C1 segment of cervical spinal cord (tissue), 14 donors: ENCODE measurements at regions not wholly inside any gene's neighbourhood (a gene's known extent, or its start where the extent isn't known, plus 50 kb on each side); places are given as distances from the start of the nearest gene placed in this dataset.
"Not testable (repeated sequence)": the region's sequence is repeated elsewhere in the genome, so short reads cannot be mapped to it uniquely, and the experiment has no call there.

ENCODE experiments used
- DNase-seq, 14 donors: peaks; one replicate each; lab custom pipeline; 2025; lab: John Stamatoyannopoulos, UW

- no peak for DNase-seq
Observed at GRCh38 chr2:194559523-194559922, 1097.5 kb upstream of the SLC39A10 start.

- DNase-seq: no peak
Observed at GRCh38 chr2:194557993-194558392, 1099.0 kb upstream of the SLC39A10 start.

DNA sequence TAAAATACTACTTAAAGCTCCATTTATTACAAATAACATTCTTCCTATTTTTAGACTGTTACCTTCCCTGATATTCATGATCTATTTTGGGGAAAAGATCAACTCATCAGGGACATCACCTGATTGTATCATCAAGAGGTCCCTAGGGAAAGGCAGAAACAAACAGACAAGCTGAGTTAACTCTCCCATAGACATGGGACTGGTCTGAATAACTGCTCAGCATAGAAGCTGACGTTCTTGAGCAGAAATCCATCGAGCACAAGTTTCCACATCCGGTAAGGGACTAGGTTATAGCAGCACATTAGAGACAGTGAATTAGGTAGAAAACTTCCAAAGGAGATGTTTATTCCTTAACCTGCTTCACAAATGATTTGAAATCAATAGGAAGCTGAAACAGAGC, 1100.4 kb upstream of the SLC39A10 start:
- DNase-seq: no peak

GRCh38 chr2:194553980-194554379, 1103.0 kb upstream of the SLC39A10 start:
- no peak for DNase-seq

- no peak for DNase-seq
Observed at GRCh38 chr2:194550702-194551101, 1106.3 kb upstream of the SLC39A10 start.

- no peak for DNase-seq
Observed at GRCh38 chr2:194549387-194549786, 1107.6 kb upstream of the SLC39A10 start.

- no peak for DNase-seq
Observed at GRCh38 chr2:194545978-194546377, 1111.0 kb upstream of the SLC39A10 start.

GRCh38 chr2:194539425-194539824, 1117.6 kb upstream of the SLC39A10 start:
- DNase-seq: no peak

- DNase-seq: peak in 1 of 14 donors; percentile 39
Observed at GRCh38 chr2:194526121-194526520, 1130.9 kb upstream of the SLC39A10 start.

DNA sequence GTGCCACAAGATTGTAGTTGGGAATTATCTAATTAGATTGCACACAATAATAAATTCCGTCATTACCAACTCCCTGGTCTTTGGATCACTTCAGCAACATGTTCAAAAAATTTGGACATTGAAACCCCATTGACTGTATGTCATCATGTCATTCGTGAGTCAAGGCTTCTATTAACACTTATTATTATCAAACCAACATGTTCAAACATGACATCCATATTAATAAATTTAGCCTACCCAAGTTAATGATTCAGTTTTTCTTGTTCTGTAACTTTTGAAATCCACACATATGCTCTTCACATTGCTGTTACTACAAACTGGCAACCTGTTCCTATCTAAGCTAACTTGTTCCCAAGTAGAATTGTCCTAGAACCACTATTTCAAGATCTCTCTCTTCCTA, 1142.7 kb upstream of the SLC39A10 start:
- no peak for DNase-seq

- DNase-seq: not testable (repeated sequence)
Observed at GRCh38 chr2:194511070-194511469, 1146.0 kb upstream of the SLC39A10 start.

DNA sequence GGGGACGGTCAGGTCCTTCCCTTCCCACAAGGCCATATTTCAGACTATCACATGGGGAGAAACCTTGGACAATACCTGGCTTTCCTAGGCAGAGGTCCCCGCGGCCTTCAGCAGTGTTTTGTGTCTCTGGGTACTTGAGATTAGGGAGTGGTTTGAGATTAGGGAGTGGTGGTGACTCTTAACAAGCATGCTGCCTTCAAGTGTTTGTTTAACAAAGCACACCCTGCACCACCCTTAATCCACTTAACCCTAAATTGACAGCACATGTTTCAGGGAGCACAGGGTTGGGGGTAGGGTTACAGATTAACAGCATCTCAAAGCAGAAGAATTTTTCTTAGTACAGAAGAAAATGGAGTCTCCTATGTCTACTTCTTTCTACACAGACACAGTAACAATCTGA, 1152.2 kb upstream of the SLC39A10 start:
- not testable (repeated sequence) for DNase-seq

GRCh38 chr2:194495046-194495445, 1162.0 kb upstream of the SLC39A10 start:
- no peak for DNase-seq

DNA sequence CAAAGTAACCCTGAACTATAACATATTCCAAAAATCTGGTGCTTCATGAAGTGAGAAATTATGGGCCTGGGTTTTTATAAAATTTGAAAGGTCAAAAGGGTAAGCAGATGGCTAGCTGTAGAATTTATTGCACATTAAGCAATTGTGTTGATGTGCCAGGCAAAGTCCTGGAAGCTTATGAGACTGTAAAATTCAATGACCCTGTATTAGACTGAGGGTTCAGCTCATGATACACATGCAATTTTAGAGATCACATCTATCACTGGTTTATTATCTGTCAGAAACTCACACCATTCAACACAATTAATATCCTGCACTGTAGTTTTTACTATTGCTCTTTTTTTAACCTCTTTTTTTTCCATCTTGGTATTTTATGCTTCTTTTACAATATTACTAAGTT, 1162.6 kb upstream of the SLC39A10 start:
- peak in 1 of 14 donors; percentile 10 for DNase-seq

DNA sequence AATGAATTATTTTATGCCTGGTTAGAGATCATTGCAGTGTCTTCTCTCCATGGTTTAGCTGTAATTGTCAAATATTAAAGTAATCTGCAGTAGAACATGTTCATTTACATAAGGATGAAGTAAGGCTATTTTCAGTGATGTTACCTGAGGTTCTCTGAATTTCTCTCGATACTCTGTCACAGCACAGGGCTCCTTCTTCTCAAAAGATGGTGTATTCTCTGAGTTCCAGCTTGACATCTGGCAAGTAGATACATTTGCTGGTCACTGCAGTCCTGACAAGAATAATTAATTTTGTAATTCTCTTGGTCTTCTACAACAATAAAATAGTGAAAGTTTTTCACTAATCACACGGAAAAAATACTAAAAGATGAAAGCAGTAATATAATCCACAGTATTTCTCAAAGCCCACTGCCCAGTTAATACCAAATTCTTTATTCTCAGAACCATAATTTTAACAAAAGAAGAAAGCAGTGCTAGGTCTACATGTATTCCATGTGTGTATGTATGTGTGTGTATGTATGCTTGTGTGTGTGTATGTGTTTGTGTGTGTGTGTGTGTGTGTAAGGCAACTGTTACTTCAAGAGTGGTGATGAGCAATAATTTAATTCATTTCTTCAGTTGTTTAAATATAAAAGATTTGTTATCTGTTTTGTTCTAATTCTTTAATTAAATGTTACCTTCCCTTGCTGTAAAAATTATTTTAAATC, 1165.5 kb upstream of the SLC39A10 start:
- no peak for DNase-seq

GRCh38 chr2:194486326-194486725, 1170.7 kb upstream of the SLC39A10 start:
- DNase-seq: peak in 1 of 14 donors; percentile 91

GRCh38 chr2:194483041-194483440, 1174.0 kb upstream of the SLC39A10 start:
- no peak for DNase-seq

GRCh38 chr2:194465641-194466040, 1191.4 kb upstream of the SLC39A10 start:
- DNase-seq: no peak

DNA sequence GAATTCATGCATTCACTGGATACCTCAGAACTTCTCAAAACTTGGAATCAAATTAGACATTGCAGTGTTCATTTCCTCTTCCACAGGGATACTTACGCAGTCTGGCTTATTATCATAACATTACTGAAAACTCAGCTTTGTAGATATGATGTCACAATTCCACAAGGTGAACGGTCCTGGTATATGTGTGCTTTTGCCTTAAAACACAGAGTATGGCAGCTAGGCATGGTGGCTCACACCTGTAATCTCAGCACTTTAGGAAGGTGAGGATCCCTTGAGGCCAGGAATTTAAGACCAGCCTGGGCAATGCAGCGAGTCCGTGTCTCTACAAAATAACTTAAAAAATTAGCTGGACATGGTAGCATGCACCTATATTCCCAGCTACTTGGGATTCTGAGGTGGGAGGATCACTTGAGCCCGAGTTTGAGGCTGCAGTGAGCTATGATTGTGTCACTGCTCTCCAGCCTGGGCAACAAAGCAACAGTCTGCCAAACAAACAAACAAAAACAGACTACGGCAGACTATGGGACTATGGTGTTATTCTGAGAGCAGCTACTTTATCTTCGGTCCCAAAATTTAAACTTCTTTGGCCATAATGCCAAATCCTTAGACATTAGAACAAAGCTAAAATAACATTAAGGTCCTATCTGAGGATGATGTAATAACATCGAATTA, 1191.9 kb upstream of the SLC39A10 start:
- no peak for DNase-seq

DNA sequence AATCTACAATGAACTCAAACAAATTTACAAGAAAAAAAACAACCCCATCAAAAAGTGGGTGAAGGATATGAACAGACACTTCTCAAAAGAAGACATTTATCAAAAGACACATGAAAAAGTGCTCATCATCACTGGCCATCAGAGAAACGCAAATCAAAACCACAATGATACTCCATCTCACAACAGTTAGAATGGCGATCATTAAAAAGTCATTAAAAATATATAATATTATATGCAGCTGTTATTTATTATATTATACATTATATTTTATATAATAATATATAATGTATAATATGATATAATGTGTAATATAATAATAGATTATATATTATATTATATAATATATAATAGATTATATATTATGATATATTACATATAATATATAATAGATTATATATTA, 1194.1 kb upstream of the SLC39A10 start:
- not testable (repeated sequence) for DNase-seq

- no peak for DNase-seq
Observed at GRCh38 chr2:194455358-194455757, 1201.7 kb upstream of the SLC39A10 start.

DNA sequence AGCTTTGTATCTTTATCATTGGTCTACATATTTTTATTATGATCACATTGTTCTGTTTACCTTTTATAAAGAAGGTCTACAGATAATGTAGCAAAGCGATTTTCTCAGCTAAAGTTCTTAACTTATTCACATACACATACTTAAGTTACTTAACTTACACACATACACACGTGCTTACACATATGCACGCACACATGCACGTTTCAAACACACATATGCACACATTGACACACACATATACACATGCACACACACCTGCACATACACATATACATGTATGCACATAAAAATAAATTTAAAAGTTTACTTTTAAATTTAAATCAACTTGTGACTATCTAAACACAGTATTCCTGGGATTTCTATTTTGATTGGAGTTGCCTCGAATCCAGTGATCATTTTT, 1204.5 kb upstream of the SLC39A10 start:
- no peak for DNase-seq

GRCh38 chr2:194445226-194445625, 1211.8 kb upstream of the SLC39A10 start:
- DNase-seq: peak in 1 of 14 donors; percentile 95
